ENCODE measurements at regions not wholly inside any gene's neighbourhood (a gene's known extent, or its start where the extent isn't known, plus 50 kb on each side); places are given as distances from the start of the nearest gene placed in this dataset.

DNA sequence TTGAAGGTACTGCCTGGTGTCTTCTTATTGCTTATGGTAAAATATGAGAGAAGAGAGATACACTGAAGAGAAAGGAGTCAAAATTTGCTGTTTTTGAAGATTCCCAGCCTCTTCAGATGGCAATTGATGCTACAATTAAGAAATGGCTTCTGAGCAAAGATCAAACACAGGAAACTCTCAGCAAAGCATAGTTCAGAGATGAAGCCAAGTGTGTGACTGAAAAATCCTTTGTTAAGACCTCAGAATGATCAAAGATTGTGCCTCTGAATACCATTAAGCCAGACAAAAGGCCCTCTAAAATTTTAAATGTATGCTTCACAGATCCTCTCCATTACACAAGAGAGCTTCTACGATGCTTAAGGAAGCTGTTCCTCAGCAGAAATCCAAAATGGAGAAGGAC, 216.3 kb downstream of the UXS1 start:
- no peak for TF ChIP-seq POLR2A (IDR thresholded peaks at IDR 0.05)
- TF ChIP-seq, protein P1, sequence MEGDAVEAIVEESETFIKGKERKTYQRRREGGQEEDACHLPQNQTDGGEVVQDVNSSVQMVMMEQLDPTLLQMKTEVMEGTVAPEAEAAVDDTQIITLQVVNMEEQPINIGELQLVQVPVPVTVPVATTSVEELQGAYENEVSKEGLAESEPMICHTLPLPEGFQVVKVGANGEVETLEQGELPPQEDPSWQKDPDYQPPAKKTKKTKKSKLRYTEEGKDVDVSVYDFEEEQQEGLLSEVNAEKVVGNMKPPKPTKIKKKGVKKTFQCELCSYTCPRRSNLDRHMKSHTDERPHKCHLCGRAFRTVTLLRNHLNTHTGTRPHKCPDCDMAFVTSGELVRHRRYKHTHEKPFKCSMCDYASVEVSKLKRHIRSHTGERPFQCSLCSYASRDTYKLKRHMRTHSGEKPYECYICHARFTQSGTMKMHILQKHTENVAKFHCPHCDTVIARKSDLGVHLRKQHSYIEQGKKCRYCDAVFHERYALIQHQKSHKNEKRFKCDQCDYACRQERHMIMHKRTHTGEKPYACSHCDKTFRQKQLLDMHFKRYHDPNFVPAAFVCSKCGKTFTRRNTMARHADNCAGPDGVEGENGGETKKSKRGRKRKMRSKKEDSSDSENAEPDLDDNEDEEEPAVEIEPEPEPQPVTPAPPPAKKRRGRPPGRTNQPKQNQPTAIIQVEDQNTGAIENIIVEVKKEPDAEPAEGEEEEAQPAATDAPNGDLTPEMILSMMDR (IDR thresholded peaks at IDR 0.05) = no peak
